BLaER1 treated with 17β-estradiol and CSF1 and Interleukin-3, amounts not matched to agents 10 nM and 100 nM (cell line): ENCODE measurements at regions not wholly inside any gene's neighbourhood (a gene's known extent, or its start where the extent isn't known, plus 50 kb on each side); places are given as distances from the start of the nearest gene placed in this dataset.

Experiments used
- H3K27ac ChIP-seq, 11 experiments: shearing (Covaris generic); formaldehyde crosslinking; 2 replicates each; pipeline ENCODE4 v1.8.1; 2022
- H3K27me3 ChIP-seq, 11 experiments: shearing (Covaris generic); formaldehyde crosslinking; 2 replicates each; pipeline ENCODE4 v1.8.1; 2022
- H3K36me3 ChIP-seq, 11 experiments: shearing (Covaris generic); formaldehyde crosslinking; 2 replicates each; pipeline ENCODE4 v1.8.1; 2022
- H3K4me1 ChIP-seq, 10 experiments: shearing (Covaris generic); formaldehyde crosslinking; 2 replicates each; pipeline ENCODE4 v1.8.1; 2022
- H3K4me2 ChIP-seq, 11 experiments: shearing (Covaris generic); formaldehyde crosslinking; 2 replicates each; pipeline ENCODE4 v1.8.1; 2022
- H3K4me3 ChIP-seq, 10 experiments: shearing (Covaris generic); formaldehyde crosslinking; 2 replicates each; pipeline ENCODE4 v1.8.1; 2022
- H3K9ac ChIP-seq, 11 experiments: shearing (Covaris generic); formaldehyde crosslinking; 2 replicates each; pipeline ENCODE4 v1.8.1; 2022
- H3K9me3 ChIP-seq, 11 experiments: shearing (Covaris generic); formaldehyde crosslinking; replicated peaks in 1 of 11; 2 replicates each; pipeline ENCODE4 v1.8.1; 2022
- H4K20me1 ChIP-seq, 11 experiments: shearing (Covaris generic); formaldehyde crosslinking; 2 replicates each; pipeline ENCODE4 v1.8.1; 2022
- Cebpa-rat ChIP-seq, 11 experiments: shearing (Covaris generic); IDR thresholded peaks; 2 replicates each; pipeline ENCODE4 v1.8.1; 2022

GRCh38 chr16:26993963-26994362 lies 72.8 kb upstream of the C16orf82 start:
- Histone ChIP-seq H4K20me1 (no peaks in the 10 kb centered on the region), H3K27ac (no peak overlapping the region), H3K4me2 (no peak overlapping the region), H3K27me3 (peaks cover 0 to 5% (median 0%) of the 10 kb centered on the region in 11 experiments; a peak in 1 of 22 replicates), H3K4me3 (no peak overlapping the region), H3K9ac (no peak overlapping the region), H3K36me3 (no peaks in the 10 kb centered on the region), H3K9me3 (peaks cover 12 to 33% (median 22%) of the 10 kb centered on the region in 11 experiments), H3K4me1 (no peaks in the 10 kb centered on the region)
- TF ChIP-seq Cebpa-rat (IDR thresholded peaks at IDR 0.05), result no peak

GRCh38 chr16:26995522-26995921 lies 71.2 kb upstream of the C16orf82 start:
- Histone ChIP-seq H3K9ac (no peak overlapping the region), H3K27ac (no peak overlapping the region), H3K4me3 (no peak overlapping the region), H4K20me1 (no peaks in the 10 kb centered on the region), H3K4me2 (no peak overlapping the region), H3K27me3 (peaks cover 0 to 5% (median 0%) of the 10 kb centered on the region in 11 experiments; a peak in 1 of 22 replicates), H3K4me1 (no peaks in the 10 kb centered on the region), H3K9me3 (peaks cover 12 to 33% (median 22%) of the 10 kb centered on the region in 11 experiments), H3K36me3 (no peaks in the 10 kb centered on the region)
- no peak for TF ChIP-seq Cebpa-rat (IDR thresholded peaks at IDR 0.05)

- Histone ChIP-seq H3K27ac (no peak overlapping the region), H3K27me3 (no peaks in the 10 kb centered on the region), H3K9me3 (peaks cover 0 to 15% (median 7%) of the 10 kb centered on the region in 11 experiments; a peak in 6 of 22 replicates), H3K4me1 (no peaks in the 10 kb centered on the region), H3K36me3 (no peaks in the 10 kb centered on the region), H3K4me2 (no peak overlapping the region), H4K20me1 (no peaks in the 10 kb centered on the region), H3K9ac (no peak overlapping the region), H3K4me3 (no peak overlapping the region)
- TF ChIP-seq Cebpa-rat (IDR thresholded peaks at IDR 0.05), result no peak
Measured at GRCh38 chr16:27005386-27005785, 61.3 kb upstream of the C16orf82 start.
